ENCODE measurements at regions not wholly inside any gene's neighbourhood (a gene's known extent, or its start where the extent isn't known, plus 50 kb on each side); places are given as distances from the start of the nearest gene placed in this dataset.

- peaks cover 0 to 4% (median 3%) of the 10 kb centered on the region in 3 donors for H3K9me3 Mint-ChIP-seq
- H3K27me3 Mint-ChIP-seq, result no peaks in the 10 kb centered on the region
- Histone ChIP-seq H3K27ac (ENCODE audit: low read length) (no peak overlapping the region), H3K9me3 (no peaks in the 10 kb centered on the region), H3K27me3 (replicated peaks in 1 of 2; ENCODE audit: control insufficient read depth in 2 of 2, extremely low read depth in 1 of 2, insufficient read depth in 2 of 2, low read length in 1 of 2) (no peaks in the 10 kb centered on the region), H3K4me1 (ENCODE audit: control insufficient read depth in 1 of 2, extremely low read depth in 1 of 2, insufficient read depth in 2 of 2, low read length in 2 of 2) (no peaks in the 10 kb centered on the region), H3K4me3 (ENCODE audit: control insufficient read depth in 1 of 2, extremely low read depth in 1 of 2, low read length in 1 of 2) (no peak overlapping the region), H3K36me3 (ENCODE audit: control insufficient read depth in 2 of 2, extremely low read depth in 1 of 2, insufficient read depth in 1 of 2, low read length in 1 of 2) (no peaks in the 10 kb centered on the region)
- 53% methylated on average over 2 of the region's 5 CpGs for WGBS (ENCODE audit: insufficient coverage)
- no peak for DNase-seq
- H3K4me1 Mint-ChIP-seq, result no peaks in the 10 kb centered on the region
- no peak for ATAC-seq (replicated peaks in 1 of 4)
- H3K4me3 Mint-ChIP-seq, result no peak overlapping the region
- CTCF ChIA-PET, result interaction anchor here in 1 of 2 donors (0.7 kb wide), 1 partner anchor 1980 kb away, joined by 3 read pairs; no protein-coding TSS in a partner anchor
- no peaks in the 10 kb centered on the region for H3K36me3 Mint-ChIP-seq
- no peak overlapping the region for H3K27ac Mint-ChIP-seq
- POLR2A ChIA-PET, result no interaction called here
Measured at GRCh38 chr7:15837306-15837950, 150.9 kb upstream of the MEOX2 start.

GRCh38 chr7:15836651-15837050 is 150.2 kb upstream of the MEOX2 start:
- H3K27ac ChIP-seq (ENCODE audit: low read length), result no peak overlapping the region
- ChIA-PET CTCF (interaction anchor here in 1 of 2 donors (0.7 kb wide), 1 partner anchor 55 kb away, joined by 3 read pairs; no protein-coding TSS in a partner anchor), POLR2A (interaction anchor here in 1 of 2 donors (0.7 kb wide), 1 partner anchor 183 kb away, joined by 10 read pairs; no protein-coding TSS in a partner anchor)
- Mint-ChIP-seq H3K4me1 (no peaks in the 10 kb centered on the region), H3K36me3 (no peaks in the 10 kb centered on the region), H3K27ac (no peak overlapping the region), H3K27me3 (no peaks in the 10 kb centered on the region), H3K9me3 (peaks cover 3 to 4% (median 3%) of the 10 kb centered on the region in 3 donors), H3K4me3 (no peak overlapping the region)
- no peak for ATAC-seq (replicated peaks in 1 of 4)
- DNase-seq, result no peak
- no peak overlapping the region for H3K4me3 ChIP-seq (ENCODE audit: control insufficient read depth in 1 of 2, extremely low read depth in 1 of 2, low read length in 1 of 2)
- no peaks in the 10 kb centered on the region for H3K9me3 ChIP-seq
- H3K4me1 ChIP-seq (ENCODE audit: control insufficient read depth in 1 of 2, extremely low read depth in 1 of 2, insufficient read depth in 2 of 2, low read length in 2 of 2), result no peaks in the 10 kb centered on the region
- no CpG with 5 or more reads among the region's 2 CpGs for WGBS (ENCODE audit: insufficient coverage)
- no peaks in the 10 kb centered on the region for H3K27me3 ChIP-seq (replicated peaks in 1 of 2; ENCODE audit: control insufficient read depth in 2 of 2, extremely low read depth in 1 of 2, insufficient read depth in 2 of 2, low read length in 1 of 2)
- no peaks in the 10 kb centered on the region for H3K36me3 ChIP-seq (ENCODE audit: control insufficient read depth in 2 of 2, extremely low read depth in 1 of 2, insufficient read depth in 1 of 2, low read length in 1 of 2)

- DNase-seq (no peak), ATAC-seq (replicated peaks in 1 of 4) (no peak)
- ChIA-PET POLR2A (no interaction called here), CTCF (interaction anchor here in 1 of 2 donors (0.7 kb wide), 1 partner anchor 55 kb away, joined by 3 read pairs; no protein-coding TSS in a partner anchor)
- Mint-ChIP-seq H3K36me3 (no peaks in the 10 kb centered on the region), H3K4me3 (no peak overlapping the region), H3K27me3 (no peaks in the 10 kb centered on the region), H3K9me3 (peaks cover 3 to 5% (median 4%) of the 10 kb centered on the region in 3 donors), H3K4me1 (no peaks in the 10 kb centered on the region), H3K27ac (no peak overlapping the region)
- no CpG with 5 or more reads among the region's 4 CpGs for WGBS (ENCODE audit: insufficient coverage)
- H3K27ac ChIP-seq (ENCODE audit: low read length), result no peak overlapping the region
- no peaks in the 10 kb centered on the region for H3K27me3 ChIP-seq (replicated peaks in 1 of 2; ENCODE audit: control insufficient read depth in 2 of 2, extremely low read depth in 1 of 2, insufficient read depth in 2 of 2, low read length in 1 of 2)
- no peaks in the 10 kb centered on the region for H3K36me3 ChIP-seq (ENCODE audit: control insufficient read depth in 2 of 2, extremely low read depth in 1 of 2, insufficient read depth in 1 of 2, low read length in 1 of 2)
- no peaks in the 10 kb centered on the region for H3K4me1 ChIP-seq (ENCODE audit: control insufficient read depth in 1 of 2, extremely low read depth in 1 of 2, insufficient read depth in 2 of 2, low read length in 2 of 2)
- no peak overlapping the region for H3K4me3 ChIP-seq (ENCODE audit: control insufficient read depth in 1 of 2, extremely low read depth in 1 of 2, low read length in 1 of 2)
- no peaks in the 10 kb centered on the region for H3K9me3 ChIP-seq
Measured at GRCh38 chr7:15836041-15836440, 149.6 kb upstream of the MEOX2 start.

- H3K9me3 Mint-ChIP-seq, result peaks cover 3 to 7% (median 5%) of the 10 kb centered on the region in 3 donors
- H3K4me3 Mint-ChIP-seq, result no peak overlapping the region
- ATAC-seq (replicated peaks in 1 of 4) (no peak), DNase-seq (no peak)
- no peaks in the 10 kb centered on the region for H3K4me1 Mint-ChIP-seq
- Histone ChIP-seq H3K9me3 (no peaks in the 10 kb centered on the region), H3K36me3 (ENCODE audit: control insufficient read depth in 2 of 2, extremely low read depth in 1 of 2, insufficient read depth in 1 of 2, low read length in 1 of 2) (no peaks in the 10 kb centered on the region), H3K27ac (ENCODE audit: low read length) (no peak overlapping the region), H3K4me3 (ENCODE audit: control insufficient read depth in 1 of 2, extremely low read depth in 1 of 2, low read length in 1 of 2) (no peak overlapping the region), H3K27me3 (replicated peaks in 1 of 2; ENCODE audit: control insufficient read depth in 2 of 2, extremely low read depth in 1 of 2, insufficient read depth in 2 of 2, low read length in 1 of 2) (no peaks in the 10 kb centered on the region), H3K4me1 (ENCODE audit: control insufficient read depth in 1 of 2, extremely low read depth in 1 of 2, insufficient read depth in 2 of 2, low read length in 2 of 2) (no peaks in the 10 kb centered on the region)
- no peak overlapping the region for H3K27ac Mint-ChIP-seq
- POLR2A ChIA-PET, result no interaction called here
- H3K27me3 Mint-ChIP-seq, result no peaks in the 10 kb centered on the region
- CTCF ChIA-PET, result no interaction called here
- H3K36me3 Mint-ChIP-seq, result no peaks in the 10 kb centered on the region
Measured at GRCh38 chr7:15834446-15834845, 148.0 kb upstream of the MEOX2 start.

- no CpG with 5 or more reads among the region's 1 CpG for WGBS (ENCODE audit: insufficient coverage)
- CTCF ChIA-PET, result no interaction called here
- H3K4me3 Mint-ChIP-seq, result no peak overlapping the region
Measured at GRCh38 chr7:15832996-15833395, 146.5 kb upstream of the MEOX2 start.

GRCh38 chr7:15831606-15832005 is 145.1 kb upstream of the MEOX2 start:
- Histone ChIP-seq H3K4me3 (ENCODE audit: control insufficient read depth in 1 of 2, extremely low read depth in 1 of 2, low read length in 1 of 2) (no peak overlapping the region), H3K36me3 (ENCODE audit: control insufficient read depth in 2 of 2, extremely low read depth in 1 of 2, insufficient read depth in 1 of 2, low read length in 1 of 2) (no peaks in the 10 kb centered on the region), H3K27ac (ENCODE audit: low read length) (no peak overlapping the region), H3K4me1 (ENCODE audit: control insufficient read depth in 1 of 2, extremely low read depth in 1 of 2, insufficient read depth in 2 of 2, low read length in 2 of 2) (no peaks in the 10 kb centered on the region), H3K27me3 (replicated peaks in 1 of 2; ENCODE audit: control insufficient read depth in 2 of 2, extremely low read depth in 1 of 2, insufficient read depth in 2 of 2, low read length in 1 of 2) (no peaks in the 10 kb centered on the region), H3K9me3 (no peaks in the 10 kb centered on the region)
- POLR2A ChIA-PET, result no interaction called here
- H3K36me3 Mint-ChIP-seq, result no peaks in the 10 kb centered on the region
- H3K9me3 Mint-ChIP-seq, result peaks cover 3 to 5% (median 3%) of the 10 kb centered on the region in 3 donors
- no peak for DNase-seq
- H3K4me1 Mint-ChIP-seq, result no peaks in the 10 kb centered on the region
- no peak overlapping the region for H3K27ac Mint-ChIP-seq
- no peak overlapping the region for H3K4me3 Mint-ChIP-seq
- 82% methylated on average over 2 of the region's 3 CpGs for WGBS (ENCODE audit: insufficient coverage)
- H3K27me3 Mint-ChIP-seq, result no peaks in the 10 kb centered on the region
- no peak for ATAC-seq (replicated peaks in 1 of 4)
- CTCF ChIA-PET, result no interaction called here

More at GRCh38 chr7:15832996-15833395, 146.5 kb upstream of the MEOX2 start:
- Mint-ChIP-seq H3K36me3 (no peaks in the 10 kb centered on the region), H3K27ac (no peak overlapping the region), H3K9me3 (peaks cover 3 to 7% (median 5%) of the 10 kb centered on the region in 3 donors), H3K4me1 (no peaks in the 10 kb centered on the region), H3K27me3 (no peaks in the 10 kb centered on the region)
- no peak overlapping the region for H3K27ac ChIP-seq (ENCODE audit: low read length)
- POLR2A ChIA-PET, result no interaction called here
- no peak overlapping the region for H3K4me3 ChIP-seq (ENCODE audit: control insufficient read depth in 1 of 2, extremely low read depth in 1 of 2, low read length in 1 of 2)
- no peaks in the 10 kb centered on the region for H3K4me1 ChIP-seq (ENCODE audit: control insufficient read depth in 1 of 2, extremely low read depth in 1 of 2, insufficient read depth in 2 of 2, low read length in 2 of 2)
- H3K36me3 ChIP-seq (ENCODE audit: control insufficient read depth in 2 of 2, extremely low read depth in 1 of 2, insufficient read depth in 1 of 2, low read length in 1 of 2), result no peaks in the 10 kb centered on the region
- DNase-seq, result no peak
- no peaks in the 10 kb centered on the region for H3K9me3 ChIP-seq
- ATAC-seq (replicated peaks in 1 of 4), result no peak
- no peaks in the 10 kb centered on the region for H3K27me3 ChIP-seq (replicated peaks in 1 of 2; ENCODE audit: control insufficient read depth in 2 of 2, extremely low read depth in 1 of 2, insufficient read depth in 2 of 2, low read length in 1 of 2)

- no peaks in the 10 kb centered on the region for H3K4me1 Mint-ChIP-seq
- H3K27ac Mint-ChIP-seq, result no peak overlapping the region
- ChIA-PET POLR2A (no interaction called here), CTCF (no interaction called here)
- Histone ChIP-seq H3K4me3 (ENCODE audit: control insufficient read depth in 1 of 2, extremely low read depth in 1 of 2, low read length in 1 of 2) (no peak overlapping the region), H3K4me1 (ENCODE audit: control insufficient read depth in 1 of 2, extremely low read depth in 1 of 2, insufficient read depth in 2 of 2, low read length in 2 of 2) (no peaks in the 10 kb centered on the region), H3K27ac (ENCODE audit: low read length) (no peak overlapping the region), H3K27me3 (replicated peaks in 1 of 2; ENCODE audit: control insufficient read depth in 2 of 2, extremely low read depth in 1 of 2, insufficient read depth in 2 of 2, low read length in 1 of 2) (no peaks in the 10 kb centered on the region), H3K9me3 (no peaks in the 10 kb centered on the region), H3K36me3 (ENCODE audit: control insufficient read depth in 2 of 2, extremely low read depth in 1 of 2, insufficient read depth in 1 of 2, low read length in 1 of 2) (no peaks in the 10 kb centered on the region)
- no peaks in the 10 kb centered on the region for H3K36me3 Mint-ChIP-seq
- ATAC-seq (replicated peaks in 1 of 4) (no peak), DNase-seq (no peak)
- H3K4me3 Mint-ChIP-seq, result no peak overlapping the region
- WGBS (ENCODE audit: insufficient coverage), result 86% methylated on average over 2 of the region's 3 CpGs
- peaks cover 0 to 5% (median 3%) of the 10 kb centered on the region in 3 donors for H3K9me3 Mint-ChIP-seq
- no peaks in the 10 kb centered on the region for H3K27me3 Mint-ChIP-seq
Measured at GRCh38 chr7:15829691-15830090, 143.2 kb upstream of the MEOX2 start.
